Epithelial cell of proximal tubule (primary cell): ENCODE measurements at regions not wholly inside any gene's neighbourhood (a gene's known extent, or its start where the extent isn't known, plus 50 kb on each side); places are given as distances from the start of the nearest gene placed in this dataset.

Source experiments
- DNase-seq: peaks from one replicate; pipeline ENCODE4 v3.0.0-alpha.2; 2011; ENCODE audit warnings: low read depth
- H3K4me3 ChIP-seq: 2 replicates; pipeline ENCODE4 v1.5.1; 2011; ENCODE audit warnings: low read depth, mild to moderate bottlenecking, low read length
- TF ChIP-seq, protein P1 (sequence below): conservative IDR thresholded peaks from 2 replicates; pipeline ENCODE4 v1.5.1; 2012; ENCODE audit warnings: low read depth, mild to moderate bottlenecking, low read length

DNA sequence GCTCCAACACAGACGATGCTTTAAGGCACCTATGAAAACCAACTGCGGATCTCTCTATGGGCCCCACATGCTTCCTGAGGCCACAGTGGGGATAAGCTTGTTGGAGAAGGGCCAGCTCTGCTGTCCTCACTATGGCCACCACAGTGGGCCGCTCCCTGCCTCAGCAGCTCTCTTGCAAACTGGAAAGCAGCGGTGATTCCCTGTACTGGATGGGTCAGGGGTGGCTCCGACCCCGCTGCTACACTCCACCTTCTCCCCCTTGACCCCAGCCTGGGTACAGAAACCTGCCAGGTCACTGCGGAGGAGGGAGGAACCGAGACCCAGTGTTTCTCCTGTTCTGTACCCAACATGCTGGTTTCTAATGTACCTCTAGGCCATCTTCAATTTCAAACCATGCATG, 403.9 kb downstream of the CTTN start:
- TF ChIP-seq, protein P1, sequence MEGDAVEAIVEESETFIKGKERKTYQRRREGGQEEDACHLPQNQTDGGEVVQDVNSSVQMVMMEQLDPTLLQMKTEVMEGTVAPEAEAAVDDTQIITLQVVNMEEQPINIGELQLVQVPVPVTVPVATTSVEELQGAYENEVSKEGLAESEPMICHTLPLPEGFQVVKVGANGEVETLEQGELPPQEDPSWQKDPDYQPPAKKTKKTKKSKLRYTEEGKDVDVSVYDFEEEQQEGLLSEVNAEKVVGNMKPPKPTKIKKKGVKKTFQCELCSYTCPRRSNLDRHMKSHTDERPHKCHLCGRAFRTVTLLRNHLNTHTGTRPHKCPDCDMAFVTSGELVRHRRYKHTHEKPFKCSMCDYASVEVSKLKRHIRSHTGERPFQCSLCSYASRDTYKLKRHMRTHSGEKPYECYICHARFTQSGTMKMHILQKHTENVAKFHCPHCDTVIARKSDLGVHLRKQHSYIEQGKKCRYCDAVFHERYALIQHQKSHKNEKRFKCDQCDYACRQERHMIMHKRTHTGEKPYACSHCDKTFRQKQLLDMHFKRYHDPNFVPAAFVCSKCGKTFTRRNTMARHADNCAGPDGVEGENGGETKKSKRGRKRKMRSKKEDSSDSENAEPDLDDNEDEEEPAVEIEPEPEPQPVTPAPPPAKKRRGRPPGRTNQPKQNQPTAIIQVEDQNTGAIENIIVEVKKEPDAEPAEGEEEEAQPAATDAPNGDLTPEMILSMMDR: no peak
- DNase-seq: no peak

DNA sequence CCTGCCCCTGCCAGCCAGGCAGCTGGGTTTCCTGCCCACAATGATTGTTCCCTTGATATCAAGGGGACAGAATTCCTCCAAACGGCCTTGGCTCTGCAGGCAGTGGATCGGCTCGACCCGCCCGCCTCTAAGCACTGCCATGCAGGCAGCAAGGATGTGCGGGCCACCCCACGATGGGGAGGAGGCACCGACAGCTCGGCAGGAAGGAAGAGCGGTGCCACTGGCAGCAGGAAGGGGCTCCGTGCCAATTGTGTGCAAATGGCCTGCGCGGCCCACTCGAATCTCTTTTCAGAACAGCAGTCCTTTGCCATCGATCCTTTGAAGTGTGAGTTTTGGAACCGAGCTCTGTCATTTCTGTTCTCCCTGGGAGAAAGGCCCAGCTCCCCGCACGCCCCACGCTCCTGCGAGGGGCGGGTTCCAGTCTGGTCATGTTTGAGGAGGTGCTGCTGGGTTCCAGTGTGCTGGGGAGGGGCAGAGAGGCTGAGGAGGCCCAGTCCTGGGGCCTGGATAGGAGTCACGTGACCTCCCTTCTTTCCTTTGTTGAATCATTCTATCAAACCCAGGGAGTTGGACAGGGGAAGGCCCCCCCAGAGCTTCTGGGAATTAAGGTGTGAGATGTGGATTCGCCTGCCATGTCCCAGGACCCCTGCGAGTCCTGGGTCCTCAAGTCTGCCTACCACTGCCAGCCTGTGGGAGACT, 406.0 kb downstream of the CTTN start:
- no peak for DNase-seq
- TF ChIP-seq, protein P1: no peak
- no peak overlapping the region for H3K4me3 ChIP-seq

More for the DNA sequence above, 403.9 kb downstream of the CTTN start:
- no peak overlapping the region for H3K4me3 ChIP-seq

DNA sequence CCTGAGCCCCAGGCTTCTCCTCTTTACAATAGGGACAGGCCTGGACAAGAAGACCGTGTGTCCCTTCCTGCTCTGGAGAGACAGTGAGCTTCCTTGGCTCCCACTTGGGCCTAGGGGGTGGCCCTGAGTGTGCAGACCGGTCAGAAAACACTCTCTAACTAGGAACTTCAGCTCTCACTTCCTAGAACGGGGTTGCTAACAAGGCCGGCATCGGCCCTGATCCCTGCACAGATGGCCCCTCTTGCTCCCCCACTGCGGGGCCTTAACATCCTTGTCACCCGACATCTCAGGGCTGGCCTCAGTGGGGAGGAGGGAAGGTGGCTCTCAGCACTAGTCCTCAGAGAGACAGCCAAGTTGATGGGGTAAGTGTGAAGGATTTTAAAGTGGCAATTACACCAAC, 406.9 kb downstream of the CTTN start:
- no peak for DNase-seq
- TF ChIP-seq, protein P1: no peak
- H3K4me3 ChIP-seq: no peak overlapping the region

DNA sequence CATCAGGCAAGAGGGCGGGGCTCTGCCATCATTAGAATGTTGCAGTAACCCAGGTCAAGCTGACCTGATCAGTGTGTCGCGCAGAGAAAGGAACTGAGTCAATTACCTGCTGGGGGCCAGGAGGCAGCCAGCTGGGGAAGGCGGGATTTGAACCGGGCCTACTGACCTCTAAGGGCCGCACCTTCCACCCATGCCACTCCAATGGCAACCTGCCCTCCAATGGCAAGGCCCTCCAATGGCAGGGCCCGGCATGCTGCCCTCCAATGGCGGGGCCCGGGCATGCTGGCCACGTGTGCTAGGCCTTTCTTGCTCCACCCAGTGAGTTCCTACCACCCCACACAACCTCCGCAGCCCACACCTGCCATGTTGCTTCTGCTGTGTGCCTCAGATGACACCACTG, 407.6 kb downstream of the CTTN start:
- no peak overlapping the region for H3K4me3 ChIP-seq
- TF ChIP-seq, protein P1: no peak
- DNase-seq: no peak

DNA sequence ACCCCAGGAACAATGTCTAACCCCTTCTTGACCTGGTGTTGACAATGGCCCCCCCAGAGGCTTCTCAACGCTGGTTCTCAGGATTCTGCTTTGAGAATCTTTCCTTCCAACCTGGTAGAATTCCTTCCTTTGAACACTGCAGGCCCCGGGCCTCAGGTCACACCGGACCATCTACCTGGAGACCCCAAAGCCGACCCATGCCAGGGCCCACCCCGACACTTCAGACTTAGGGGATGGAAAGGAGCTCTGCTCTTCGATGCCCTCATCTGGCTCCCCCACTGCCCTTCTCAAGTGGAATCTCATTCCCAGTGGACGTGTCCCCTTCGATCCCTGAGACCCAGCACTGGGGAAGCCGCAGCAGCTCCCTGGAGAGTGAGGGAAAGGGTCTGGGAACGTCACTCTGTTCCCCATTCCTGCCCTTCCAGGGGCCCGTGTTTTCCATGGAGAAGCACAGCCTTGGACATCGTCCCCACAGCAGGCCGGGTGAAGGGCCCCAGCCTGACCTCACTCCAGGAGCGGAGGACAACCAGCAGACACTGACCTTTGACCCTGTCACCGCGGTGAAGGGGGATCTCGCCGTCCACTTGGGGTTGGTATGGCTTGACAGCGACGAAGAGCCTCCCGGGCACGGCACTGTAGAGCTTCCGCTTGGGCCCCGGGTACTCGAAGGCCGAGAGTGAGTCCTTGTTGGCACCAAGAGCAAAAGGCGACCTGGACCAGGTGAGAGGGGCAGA, 408.3 kb downstream of the CTTN start:
- DNase-seq: no peak
- TF ChIP-seq, protein P1: no peak
- H3K4me3 ChIP-seq: no peak overlapping the region

DNA sequence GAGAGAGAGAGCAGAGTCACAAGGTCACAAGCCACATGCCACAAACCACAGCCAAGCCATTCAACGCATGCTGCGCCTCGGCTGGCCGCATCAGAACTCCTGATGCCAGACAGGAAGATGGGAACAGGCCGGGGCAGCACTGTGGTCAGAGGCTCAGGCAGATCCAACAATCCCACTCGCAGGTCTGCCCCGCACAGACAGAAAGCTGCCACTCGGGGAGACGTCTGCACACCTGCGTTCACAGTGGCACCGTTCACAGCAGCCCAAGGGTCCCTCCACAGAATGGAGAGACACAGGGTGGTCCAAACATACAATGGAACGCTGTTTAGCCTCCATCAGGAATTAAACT, 408.8 kb downstream of the CTTN start:
- H3K4me3 ChIP-seq: no peak overlapping the region
- TF ChIP-seq, protein P1: no peak
- DNase-seq: no peak
